IMR-90 (cell line): ENCODE measurements at regions not wholly inside any gene's neighbourhood (a gene's known extent, or its start where the extent isn't known, plus 50 kb on each side); places are given as distances from the start of the nearest gene placed in this dataset.

ENCODE experiments used
- ATAC-seq: fragments of 200-7000 bp; cut with Tn5 transposase; 2 replicates; pipeline ENCODE4 v1.9.1; 2020; ENCODE audit warnings: low read depth, mild to moderate bottlenecking, moderate library complexity
- BruUV-seq: library from RNA; stranded (reverse); fragments of 400-500 nt; replicated peaks from 2 replicates; lab custom pipeline; 2021; lab: Mats Ljungman, UMichigan
- CTCF ChIA-PET: fragments of 300-600 bp; formaldehyde crosslinking; extraction: SDS; loops from one replicate; lab custom pipeline; 2021; ENCODE audit warnings: antibody characterized with exemption; lab: Yijun Ruan, JAX
- POLR2A ChIA-PET: fragments of 300-600 bp; sonication (Branson Sonifier 250); formaldehyde crosslinking; loops from one replicate; lab custom pipeline; 2022; ENCODE audit warnings: antibody characterized with exemption; ENCODE audit not compliant: unreplicated experiment; lab: Charles Lee
- DNase-seq: peaks from one replicate; pipeline ENCODE4 v3.0.0; 2013
- H2AFZ ChIP-seq: replicated peaks from 2 replicates; pipeline ENCODE3; 2013; ENCODE audit warnings: low read length, mild to moderate bottlenecking; ENCODE audit not compliant: poor library complexity
- H2AK5ac ChIP-seq: 2 replicates; pipeline ENCODE4 v1.6.1; 2013; ENCODE audit warnings: low read depth, low read length, inconsistent platforms
- H2AK9ac ChIP-seq: replicated peaks from 2 replicates; pipeline ENCODE3; 2013; ENCODE audit warnings: mild to moderate bottlenecking, low read depth, low read length, moderate library complexity; ENCODE audit not compliant: poor library complexity
- H2BK120ac ChIP-seq: 2 replicates; pipeline ENCODE4 v1.6.1; 2013; ENCODE audit warnings: low read depth, low read length, inconsistent platforms
- H2BK15ac ChIP-seq: 3 replicates; pipeline ENCODE4 v1.6.1; 2013; ENCODE audit warnings: low read depth, low read length, inconsistent platforms
- H2BK20ac ChIP-seq: 2 replicates; pipeline ENCODE4 v1.6.1; 2013; ENCODE audit warnings: low read depth, mild to moderate bottlenecking, inconsistent platforms, low read length, moderate library complexity
- H2BK5ac ChIP-seq: 2 replicates; pipeline ENCODE4 v1.6.1; 2013; ENCODE audit warnings: mild to moderate bottlenecking, low read depth, low read length, inconsistent platforms; ENCODE audit not compliant: poor library complexity, severe bottlenecking
- H3K14ac ChIP-seq: replicated peaks from 2 replicates; pipeline ENCODE4 v1.6.1; 2013; ENCODE audit warnings: low read depth, low read length, inconsistent platforms
- H3K18ac ChIP-seq: 2 replicates; pipeline ENCODE4 v1.6.1; 2013; ENCODE audit warnings: low read depth, low read length, control low read depth
- H3K23ac ChIP-seq: 2 replicates; pipeline ENCODE4 v1.6.1; 2013; ENCODE audit warnings: low read depth, low read length, inconsistent platforms
- H3K27ac ChIP-seq: 2 replicates; pipeline ENCODE4 v1.5.1; 2013; ENCODE audit warnings: mild to moderate bottlenecking, control low read depth, low read length; ENCODE audit not compliant: insufficient read depth
- H3K27me3 ChIP-seq: 2 replicates; pipeline ENCODE4 v1.6.1; 2013; ENCODE audit warnings: low read length; ENCODE audit not compliant: control insufficient read depth, insufficient read depth
- H3K36me3 ChIP-seq: 2 replicates; pipeline ENCODE4 v1.6.1; 2013; ENCODE audit warnings: low read length, mixed read lengths; ENCODE audit not compliant: control insufficient read depth, insufficient read depth
- H3K4ac ChIP-seq: 2 replicates; pipeline ENCODE4 v1.6.1; 2013; ENCODE audit warnings: low read depth, low read length, inconsistent platforms
- H3K4me1 ChIP-seq: 2 replicates; pipeline ENCODE4 v1.6.1; 2013; ENCODE audit warnings: low read length, mixed read lengths; ENCODE audit not compliant: control insufficient read depth, insufficient read depth
- H3K4me2 ChIP-seq: 2 replicates; pipeline ENCODE4 v1.6.1; 2013; ENCODE audit warnings: low read depth, mild to moderate bottlenecking, control low read depth, low read length, moderate library complexity
- H3K4me3 ChIP-seq: 2 replicates; pipeline ENCODE4 v1.5.1; 2013; ENCODE audit warnings: low read depth, mild to moderate bottlenecking, control low read depth, low read length, moderate library complexity; ENCODE audit not compliant: insufficient read depth
- H3K56ac ChIP-seq: 2 replicates; pipeline ENCODE4 v1.6.1; 2013; ENCODE audit warnings: low read length, inconsistent platforms; ENCODE audit not compliant: insufficient read depth; ENCODE audit errors: extremely low read depth
- H3K79me1 ChIP-seq, 2 experiments: 2 replicates each; pipeline ENCODE4 v1.6.1; 2013; ENCODE audit warnings: low read length in 2 of 2, inconsistent platforms in 1 of 2, low read depth in 1 of 2
- H3K9ac ChIP-seq: 2 replicates; pipeline ENCODE4 v1.6.1; 2013; ENCODE audit warnings: low read depth, low read length, control low read depth
- H3K9me1 ChIP-seq: 2 replicates; pipeline ENCODE4 v1.6.1; 2013; ENCODE audit warnings: low read length, inconsistent platforms; ENCODE audit not compliant: insufficient read depth
- H3K9me3 ChIP-seq: 2 replicates; pipeline ENCODE4 v1.6.1; 2013; ENCODE audit warnings: low read length; ENCODE audit not compliant: control insufficient read depth, insufficient read depth
- H4K20me1 ChIP-seq: 2 replicates; pipeline ENCODE4 v1.6.1; 2013; ENCODE audit warnings: low read length, inconsistent platforms; ENCODE audit not compliant: insufficient read depth
- H4K5ac ChIP-seq: 2 replicates; pipeline ENCODE4 v1.6.1; 2013; ENCODE audit warnings: mild to moderate bottlenecking, low read depth, low read length, control low read depth
- H4K8ac ChIP-seq, 2 experiments: 2 replicates each; pipeline ENCODE4 v1.6.1; 2013; ENCODE audit warnings: low read depth in 2 of 2, low read length in 2 of 2, control low read depth in 1 of 2, inconsistent platforms in 1 of 2
- H4K91ac ChIP-seq: 2 replicates; pipeline ENCODE4 v1.6.1; 2013; ENCODE audit warnings: low read depth, low read length, inconsistent platforms; ENCODE audit not compliant: insufficient read depth
- BHLHE40 ChIP-seq: fragments of 150-350 bp; IDR thresholded peaks from 2 replicates; pipeline ENCODE4 v1.6.1; 2016; ENCODE audit warnings: mild to moderate bottlenecking, low read depth, low read length
- CEBPB ChIP-seq: IDR thresholded peaks from 2 replicates; pipeline ENCODE4 v1.6.1; 2012; ENCODE audit warnings: low read depth, low read length, improper control_type of control experiment
- FOS ChIP-seq: fragments of 150-350 bp; IDR thresholded peaks from 2 replicates; pipeline ENCODE4 v1.6.1; 2016; ENCODE audit warnings: low read depth, low read length
- MAFK ChIP-seq: IDR thresholded peaks from 2 replicates; pipeline ENCODE4 v1.6.1; 2012; ENCODE audit warnings: low read depth, low read length, improper control_type of control experiment
- MAZ ChIP-seq: IDR thresholded peaks from 2 replicates; pipeline ENCODE4 v1.6.1; 2012; ENCODE audit warnings: low read depth, mild to moderate bottlenecking, low read length, improper control_type of control experiment, moderate library complexity, borderline replicate concordance
- NFE2L2 ChIP-seq: fragments of 150-350 bp; IDR thresholded peaks from 2 replicates; pipeline ENCODE4 v1.6.1; 2016; ENCODE audit warnings: low read depth, mild to moderate bottlenecking, low read length
- RAD21 ChIP-seq: IDR thresholded peaks from 2 replicates; pipeline ENCODE4 v1.6.1; 2012; ENCODE audit warnings: low read length, improper control_type of control experiment
- RFX5 ChIP-seq: IDR thresholded peaks from 2 replicates; pipeline ENCODE4 v1.8.0; 2012; ENCODE audit warnings: low read depth, mild to moderate bottlenecking, low read length, moderate library complexity
- WGBS, 2 experiments: methylation state at CpG; one replicate each; pipeline versions ENCODE4 v1.1.5 to v1.1.7; 2013; ENCODE audit warnings: missing lambda C conversion rate in 2 of 2; ENCODE audit not compliant: insufficient read length in 1 of 2; ENCODE audit errors: extremely low coverage in 2 of 2; 5-methylcytosine and 5-hydroxymethylcytosine counted together
- dilution Hi-C: fragments of 300-500 bp; cut with HindIII; formaldehyde crosslinking; loops from one replicate; pipeline ENCODE4 v1.14.3; 2018; ENCODE audit warnings: low sequenced_read_pairs; ENCODE audit not compliant: unreplicated experiment
- in situ Hi-C: fragments of 300-500 bp; cut with MboI; formaldehyde crosslinking; loops from 3 replicates; pipeline ENCODE4 v1.14.3; 2019; ENCODE audit warnings: low sequenced_read_pairs, inconsistent platforms, mixed read lengths
- intact Hi-C: fragments of 100-400 bp; cut with micrococcal nuclease; formaldehyde crosslinking; loops from 2 replicates; pipeline ENCODE4 v1.10.0; 2022
- TF ChIP-seq, protein P1 (sequence below): fragments of 150-350 bp; IDR thresholded peaks from 2 replicates; pipeline ENCODE4 v1.6.1; 2016; ENCODE audit warnings: low read depth, mild to moderate bottlenecking, low read length, moderate library complexity, borderline replicate concordance

DNA sequence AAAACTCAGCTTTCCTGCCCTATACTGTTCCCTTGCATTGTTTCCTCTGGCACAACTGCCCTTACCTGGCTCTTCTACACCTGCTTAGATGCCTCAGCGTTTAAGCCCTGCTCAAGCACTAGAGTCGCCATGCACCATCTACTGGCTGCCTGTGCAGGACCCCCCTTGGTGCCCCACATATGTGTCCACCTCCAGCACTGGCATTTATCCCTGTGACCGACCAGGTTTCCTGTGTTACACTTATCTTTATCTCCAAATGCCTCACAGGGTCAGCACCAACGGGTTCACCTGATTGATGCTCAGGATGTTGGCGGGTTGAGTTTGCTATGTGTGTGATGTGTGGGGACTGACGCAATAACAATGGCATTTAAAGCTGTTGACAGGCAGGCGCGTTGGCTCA lies 177.5 kb downstream of the TMEM18 start:
- no peak overlapping the region for H3K4me3 ChIP-seq
- no peak overlapping the region for H4K8ac ChIP-seq
- H3K9ac ChIP-seq, result no peak overlapping the region
- no peaks in the 10 kb centered on the region for H3K4me1 ChIP-seq
- H2AFZ ChIP-seq, result no peak overlapping the region
- H3K27ac ChIP-seq, result no peak overlapping the region
- BruUV-seq, result no TSS peak
- no peak overlapping the region for H4K91ac ChIP-seq
- DNase-seq, result no peak
- H3K79me1 ChIP-seq, result no peaks in the 10 kb centered on the region
- intact Hi-C loops (no loop called here), dilution Hi-C loops (no loop called here), in situ Hi-C loops (no loop called here)
- no peak overlapping the region for H3K4me2 ChIP-seq
- H4K5ac ChIP-seq, result no peak overlapping the region
- H3K18ac ChIP-seq, result no peak overlapping the region
- H3K9me1 ChIP-seq, result no peaks in the 10 kb centered on the region
- no peak overlapping the region for H3K56ac ChIP-seq
- no peak overlapping the region for H3K4ac ChIP-seq
- ChIA-PET CTCF (no interaction called here), POLR2A (no interaction called here)
- no peak for TF ChIP-seq MAFK
- TF ChIP-seq NFE2L2, result no peak
- TF ChIP-seq, protein P1, sequence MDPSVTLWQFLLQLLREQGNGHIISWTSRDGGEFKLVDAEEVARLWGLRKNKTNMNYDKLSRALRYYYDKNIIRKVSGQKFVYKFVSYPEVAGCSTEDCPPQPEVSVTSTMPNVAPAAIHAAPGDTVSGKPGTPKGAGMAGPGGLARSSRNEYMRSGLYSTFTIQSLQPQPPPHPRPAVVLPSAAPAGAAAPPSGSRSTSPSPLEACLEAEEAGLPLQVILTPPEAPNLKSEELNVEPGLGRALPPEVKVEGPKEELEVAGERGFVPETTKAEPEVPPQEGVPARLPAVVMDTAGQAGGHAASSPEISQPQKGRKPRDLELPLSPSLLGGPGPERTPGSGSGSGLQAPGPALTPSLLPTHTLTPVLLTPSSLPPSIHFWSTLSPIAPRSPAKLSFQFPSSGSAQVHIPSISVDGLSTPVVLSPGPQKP, result no peak
- TF ChIP-seq RFX5, result no peak
- no peak for TF ChIP-seq FOS
- TF ChIP-seq RAD21, result no peak
- TF ChIP-seq MAZ, result no peak
- no peak for TF ChIP-seq CEBPB
- no peak for TF ChIP-seq BHLHE40
- H3K36me3 ChIP-seq, result no peaks in the 10 kb centered on the region
- no peaks in the 10 kb centered on the region for H3K27me3 ChIP-seq
- WGBS, 2 experiments, result no CpG with 5 or more reads among the region's 8 CpGs
- no peak overlapping the region for H2AK9ac ChIP-seq
- no peak overlapping the region for H3K14ac ChIP-seq
- no peak for ATAC-seq
- peaks cover 46% of the 10 kb centered on the region for H3K9me3 ChIP-seq
- no peaks in the 10 kb centered on the region for H4K20me1 ChIP-seq
- no peak overlapping the region for H2BK5ac ChIP-seq
- H2BK20ac ChIP-seq, result no peak overlapping the region
- no peak overlapping the region for H2AK5ac ChIP-seq
- no peak overlapping the region for H2BK15ac ChIP-seq
- H2BK120ac ChIP-seq, result no peak overlapping the region
- no peak overlapping the region for H3K23ac ChIP-seq
